ENCODE measurements at regions not wholly inside any gene's neighbourhood (a gene's known extent, or its start where the extent isn't known, plus 50 kb on each side); places are given as distances from the start of the nearest gene placed in this dataset.

- no peak for DNase-seq (ENCODE audit: low read depth, low spot score)
Observed at GRCh38 chr6:9896806-9897205, 518.1 kb downstream of the TFAP2A start.

DNA sequence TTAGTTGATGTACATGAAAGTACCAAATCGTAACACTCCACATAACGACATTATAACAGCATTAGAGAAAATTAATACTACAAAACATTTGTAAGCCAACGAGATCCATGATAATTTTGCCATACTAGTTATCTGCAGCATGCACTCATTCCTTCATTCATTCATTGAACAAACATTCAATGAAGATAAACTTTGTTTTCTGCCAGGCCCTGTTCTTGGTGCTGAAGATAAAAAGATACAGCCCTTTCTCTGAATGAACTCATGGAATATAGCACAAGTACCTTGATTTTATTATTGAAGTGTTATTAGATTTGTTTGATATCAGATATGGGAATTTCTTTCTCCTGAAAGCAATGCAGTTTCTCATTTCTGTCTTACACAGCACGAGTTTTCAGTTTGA lies 524.0 kb downstream of the TFAP2A start:
- H3K9me3 ChIP-seq (ENCODE audit: control insufficient read depth, insufficient read depth, low read length), result peaks cover 7% of the 10 kb centered on the region; the same call in 1 of the 2 replicates
- H3K27me3 ChIP-seq (ENCODE audit: control insufficient read depth, insufficient read depth, low read length), result no peaks in the 10 kb centered on the region
- no peak overlapping the region for H3K27ac ChIP-seq (ENCODE audit: low read depth, low read length)
- DNase-seq (ENCODE audit: low read depth, low spot score), result no peak
- no peak overlapping the region for H3K4me3 ChIP-seq (ENCODE audit: low read depth, low read length)
- TF ChIP-seq, protein P1, sequence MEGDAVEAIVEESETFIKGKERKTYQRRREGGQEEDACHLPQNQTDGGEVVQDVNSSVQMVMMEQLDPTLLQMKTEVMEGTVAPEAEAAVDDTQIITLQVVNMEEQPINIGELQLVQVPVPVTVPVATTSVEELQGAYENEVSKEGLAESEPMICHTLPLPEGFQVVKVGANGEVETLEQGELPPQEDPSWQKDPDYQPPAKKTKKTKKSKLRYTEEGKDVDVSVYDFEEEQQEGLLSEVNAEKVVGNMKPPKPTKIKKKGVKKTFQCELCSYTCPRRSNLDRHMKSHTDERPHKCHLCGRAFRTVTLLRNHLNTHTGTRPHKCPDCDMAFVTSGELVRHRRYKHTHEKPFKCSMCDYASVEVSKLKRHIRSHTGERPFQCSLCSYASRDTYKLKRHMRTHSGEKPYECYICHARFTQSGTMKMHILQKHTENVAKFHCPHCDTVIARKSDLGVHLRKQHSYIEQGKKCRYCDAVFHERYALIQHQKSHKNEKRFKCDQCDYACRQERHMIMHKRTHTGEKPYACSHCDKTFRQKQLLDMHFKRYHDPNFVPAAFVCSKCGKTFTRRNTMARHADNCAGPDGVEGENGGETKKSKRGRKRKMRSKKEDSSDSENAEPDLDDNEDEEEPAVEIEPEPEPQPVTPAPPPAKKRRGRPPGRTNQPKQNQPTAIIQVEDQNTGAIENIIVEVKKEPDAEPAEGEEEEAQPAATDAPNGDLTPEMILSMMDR (IDR thresholded peaks at IDR 0.05; ENCODE audit: low read depth, low read length), result no peak
- POLR2A ChIA-PET, result no interaction called here
- CTCF ChIA-PET, result no interaction called here

More at GRCh38 chr6:9896806-9897205, 518.1 kb downstream of the TFAP2A start:
- ChIA-PET CTCF (no interaction called here), POLR2A (no interaction called here)
- Histone ChIP-seq H3K27me3 (ENCODE audit: control insufficient read depth, insufficient read depth, low read length) (no peaks in the 10 kb centered on the region), H3K9me3 (ENCODE audit: control insufficient read depth, insufficient read depth, low read length) (peaks cover 10% of the 10 kb centered on the region), H3K27ac (ENCODE audit: low read depth, low read length) (no peak overlapping the region), H3K4me3 (ENCODE audit: low read depth, low read length) (no peak overlapping the region)
- TF ChIP-seq, protein P1 (IDR thresholded peaks at IDR 0.05; ENCODE audit: low read depth, low read length), result no peak

GRCh38 chr6:9890469-9890868 lies 524.4 kb downstream of the TFAP2A start:
- Histone ChIP-seq H3K27me3 (ENCODE audit: control insufficient read depth, insufficient read depth, low read length) (no peaks in the 10 kb centered on the region), H3K9me3 (ENCODE audit: control insufficient read depth, insufficient read depth, low read length) (peaks cover 7% of the 10 kb centered on the region; the same call in 1 of the 2 replicates), H3K4me3 (ENCODE audit: low read depth, low read length) (no peak overlapping the region), H3K27ac (ENCODE audit: low read depth, low read length) (no peak overlapping the region)
- DNase-seq (ENCODE audit: low read depth, low spot score), result no peak
- CTCF ChIA-PET, result no interaction called here
- TF ChIP-seq, protein P1 (IDR thresholded peaks at IDR 0.05; ENCODE audit: low read depth, low read length), result no peak
- POLR2A ChIA-PET, result no interaction called here

DNA sequence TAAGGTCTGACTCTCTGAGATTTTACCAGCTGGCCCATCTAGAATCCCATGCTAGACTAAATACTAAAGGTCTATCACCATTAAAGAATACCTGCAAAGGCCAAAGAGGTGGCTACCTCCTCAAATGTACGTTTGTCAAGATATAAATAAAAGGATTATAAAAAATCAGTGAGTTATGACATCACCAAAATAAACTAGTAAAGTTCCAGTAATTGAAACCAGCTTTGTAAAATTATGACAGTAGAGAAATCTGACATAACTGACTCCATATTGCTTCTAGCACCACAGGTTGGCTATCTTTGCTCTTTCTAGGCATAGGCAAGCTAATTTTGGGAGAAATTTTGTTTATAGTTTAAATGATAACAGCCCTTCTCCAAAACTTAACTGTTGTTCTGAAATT lies 536.3 kb downstream of the TFAP2A start:
- peaks cover 12% of the 10 kb centered on the region for H3K9me3 ChIP-seq (ENCODE audit: control insufficient read depth, insufficient read depth, low read length)
- H3K27me3 ChIP-seq (ENCODE audit: control insufficient read depth, insufficient read depth, low read length), result no peaks in the 10 kb centered on the region
- H3K27ac ChIP-seq (ENCODE audit: low read depth, low read length), result no peak overlapping the region
- DNase-seq (ENCODE audit: low read depth, low spot score), result no peak
- no peak overlapping the region for H3K4me3 ChIP-seq (ENCODE audit: low read depth, low read length)
- POLR2A ChIA-PET, result no interaction called here
- TF ChIP-seq, protein P1 (IDR thresholded peaks at IDR 0.05; ENCODE audit: low read depth, low read length), result no peak
- CTCF ChIA-PET, result no interaction called here

- TF ChIP-seq, protein P1 (IDR thresholded peaks at IDR 0.05; ENCODE audit: low read depth, low read length), result no peak
- no peak overlapping the region for H3K27ac ChIP-seq (ENCODE audit: low read depth, low read length)
- H3K27me3 ChIP-seq (ENCODE audit: control insufficient read depth, insufficient read depth, low read length), result no peaks in the 10 kb centered on the region
- CTCF ChIA-PET, result no interaction called here
- POLR2A ChIA-PET, result no interaction called here
- DNase-seq (ENCODE audit: low read depth, low spot score), result no peak
- no peak overlapping the region for H3K4me3 ChIP-seq (ENCODE audit: low read depth, low read length)
- peaks cover 7% of the 10 kb centered on the region; the same call in 1 of the 2 replicates for H3K9me3 ChIP-seq (ENCODE audit: control insufficient read depth, insufficient read depth, low read length)
Observed at GRCh38 chr6:9875605-9876353, 539.1 kb downstream of the TFAP2A start.
